GM18909 (cell line): ENCODE measurements at regions not wholly inside any gene's neighbourhood (a gene's known extent, or its start where the extent isn't known, plus 50 kb on each side); places are given as distances from the start of the nearest gene placed in this dataset.

Experiments
- ATAC-seq: cut with Tn5 transposase; IDR thresholded peaks from one replicate; pipeline ENCODE4 v1.9.1; 2021; ENCODE audit warnings: mild to moderate bottlenecking; ENCODE audit not compliant: unreplicated experiment, poor library complexity

DNA sequence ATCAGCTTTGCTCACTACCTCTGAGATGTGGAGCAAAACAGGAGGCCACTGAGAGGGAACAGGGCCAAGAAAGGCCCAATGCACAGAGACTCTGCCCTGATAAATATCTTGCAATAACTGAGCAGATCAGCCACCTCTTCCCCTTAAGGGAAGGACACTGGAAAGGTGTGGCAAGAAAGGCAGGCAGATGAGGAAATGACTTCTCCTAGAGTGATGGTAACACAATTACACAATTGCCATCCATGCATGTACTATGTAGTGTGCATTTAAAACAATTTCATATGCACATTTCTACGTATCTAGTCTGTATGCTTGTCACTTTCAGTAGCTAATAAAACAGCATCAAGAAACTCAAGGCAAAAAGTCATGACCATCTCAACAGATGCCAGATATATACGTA lies 322.5 kb downstream of the DRD1 start:
- ATAC-seq = no peak

DNA sequence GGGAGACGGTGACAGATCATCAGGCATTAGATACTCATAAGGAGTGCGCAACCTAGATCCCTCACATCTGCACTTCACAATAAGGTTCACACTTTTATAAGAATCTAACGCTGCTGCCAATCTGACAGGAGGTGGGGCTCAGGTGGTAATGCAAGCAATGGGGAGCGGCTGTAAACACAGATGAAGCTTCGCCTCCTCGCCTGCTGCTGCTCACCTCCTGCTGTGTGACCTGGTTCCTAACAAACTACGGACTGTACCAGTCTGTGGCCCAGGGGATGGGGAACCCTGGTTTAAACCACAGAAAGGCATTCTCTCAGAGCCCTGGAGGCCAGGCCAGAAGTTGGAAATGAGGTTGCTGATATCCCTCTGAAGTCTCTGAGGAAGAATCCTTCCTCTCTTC lies 323.6 kb downstream of the DRD1 start:
- ATAC-seq = no peak

DNA sequence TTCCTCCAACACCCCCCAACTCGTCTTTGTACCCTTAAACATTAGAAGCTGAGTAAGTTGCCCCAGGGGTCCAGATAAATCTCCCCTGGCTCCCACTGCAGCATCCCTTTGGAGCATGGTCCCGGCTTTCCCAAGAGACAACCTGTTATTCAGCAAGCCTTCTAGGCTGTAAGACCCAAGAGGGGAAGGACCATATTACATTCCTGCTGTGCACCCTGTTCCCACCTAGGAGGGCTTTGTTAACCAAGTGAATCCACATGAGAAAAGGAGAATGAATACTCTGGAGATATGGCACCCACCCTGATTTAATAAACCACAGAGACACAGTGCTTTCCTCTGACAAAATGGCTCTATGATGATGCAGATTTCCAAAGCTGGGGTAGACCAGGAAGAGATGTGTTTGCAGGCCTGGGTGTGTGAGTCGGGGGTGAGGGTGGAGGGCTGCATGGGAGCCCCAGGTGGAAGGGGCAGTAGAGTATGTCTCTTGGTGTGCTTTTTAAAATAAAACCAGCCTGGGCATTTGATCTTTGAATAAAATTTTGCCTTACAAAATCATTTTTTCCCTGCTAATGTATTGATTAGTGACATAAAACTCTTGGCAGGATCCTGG lies 325.2 kb downstream of the DRD1 start:
- ATAC-seq = no peak

DNA sequence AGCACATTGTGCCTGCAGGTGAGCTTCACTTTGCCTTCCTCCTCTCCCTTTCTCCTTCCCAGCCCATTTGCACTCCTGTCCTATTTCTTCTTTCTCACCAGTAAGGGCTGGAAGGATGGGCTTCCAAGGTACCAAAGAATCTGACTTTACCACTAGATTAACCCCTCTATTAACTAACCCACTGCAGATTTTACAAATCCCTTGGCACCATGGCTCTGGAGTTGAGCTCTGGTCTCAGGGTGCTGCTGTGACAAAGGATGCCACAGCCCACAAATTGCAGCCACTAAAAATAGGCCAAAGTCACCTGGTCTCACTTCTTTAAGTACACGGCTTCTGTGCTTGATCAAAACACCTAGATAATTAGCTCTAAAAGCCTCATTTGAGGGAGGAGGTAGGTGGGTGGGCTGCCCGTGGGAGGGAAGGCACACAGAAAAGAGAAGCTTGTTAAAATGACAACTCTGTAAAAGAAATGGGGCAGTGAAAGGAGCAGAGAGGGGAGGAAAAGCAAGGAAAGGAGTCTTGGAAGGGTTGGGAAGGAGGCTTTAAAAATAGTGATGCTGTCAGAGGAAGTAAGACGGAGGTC lies 327.4 kb downstream of the DRD1 start:
- no peak for ATAC-seq

DNA sequence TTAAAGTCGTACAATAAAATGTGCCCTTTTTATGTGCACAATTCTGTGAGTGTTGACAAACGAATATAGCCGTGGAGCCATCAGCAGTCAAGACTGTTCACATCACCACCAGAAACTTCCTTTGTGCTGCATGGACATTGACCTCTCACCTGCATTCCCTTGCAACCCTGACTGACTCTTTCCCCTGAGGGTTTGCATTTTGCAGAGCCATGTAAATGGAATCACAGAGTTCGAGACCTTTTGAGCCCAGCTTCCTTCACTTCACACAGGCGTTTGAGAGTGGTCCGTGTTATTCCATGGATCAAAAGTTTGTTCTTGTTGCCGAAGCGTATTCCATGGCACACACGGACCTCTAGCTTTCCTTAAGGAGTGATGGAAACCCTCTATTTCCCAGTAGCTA lies 328.2 kb downstream of the DRD1 start:
- ATAC-seq = no peak

DNA sequence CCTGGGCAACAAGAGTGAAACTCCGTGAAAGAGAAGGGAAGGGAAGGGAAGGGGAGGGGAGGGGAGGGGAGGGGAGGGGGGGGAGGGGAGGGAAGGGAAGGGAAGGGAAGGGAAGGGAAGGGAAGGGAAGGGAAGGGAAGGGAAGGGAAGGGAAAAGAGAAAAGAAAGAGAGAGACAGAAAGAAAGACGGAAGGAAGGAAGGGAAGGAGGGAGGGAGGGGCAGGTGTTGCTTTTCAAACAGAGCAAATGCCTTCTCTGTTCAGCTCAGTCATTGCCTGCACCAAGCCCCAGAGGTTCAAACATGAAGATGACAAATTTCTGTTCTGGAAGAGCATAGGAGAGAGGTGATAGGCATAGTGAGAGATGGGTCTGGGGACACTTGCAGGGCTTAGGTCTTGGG lies 330.0 kb downstream of the DRD1 start:
- no peak for ATAC-seq

DNA sequence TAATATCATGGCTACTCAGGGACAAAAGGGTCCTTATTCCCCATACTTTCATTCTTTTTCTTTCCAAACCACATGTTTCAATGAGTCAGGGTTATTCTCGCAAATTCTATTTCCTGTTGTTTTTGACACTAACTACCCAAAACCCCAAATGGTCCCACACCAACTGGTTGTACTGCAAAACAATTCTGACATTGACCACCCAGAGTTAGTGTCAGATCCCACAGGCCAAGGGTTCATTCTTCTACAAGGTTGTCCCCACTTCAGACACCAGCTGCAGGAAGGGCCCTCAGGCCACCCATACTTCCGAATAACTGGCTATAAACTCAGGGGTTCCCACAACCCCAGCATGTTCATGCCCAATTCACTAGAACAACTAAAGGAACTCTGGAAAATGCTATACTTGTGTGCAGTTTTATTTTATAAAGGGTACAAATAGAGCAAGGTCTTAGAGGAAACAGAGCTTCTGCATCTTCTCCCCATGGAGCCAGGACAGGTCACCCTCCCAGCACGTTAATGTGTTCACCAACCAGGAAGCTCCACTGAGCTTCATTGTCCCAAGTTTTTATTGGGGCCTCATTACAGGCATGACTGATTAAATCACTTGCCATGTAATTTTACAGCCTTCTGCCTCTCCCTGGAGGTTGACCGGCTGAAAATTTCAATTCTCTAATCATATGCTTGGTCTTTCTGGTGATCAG lies 334.8 kb downstream of the DRD1 start:
- ATAC-seq = no peak

DNA sequence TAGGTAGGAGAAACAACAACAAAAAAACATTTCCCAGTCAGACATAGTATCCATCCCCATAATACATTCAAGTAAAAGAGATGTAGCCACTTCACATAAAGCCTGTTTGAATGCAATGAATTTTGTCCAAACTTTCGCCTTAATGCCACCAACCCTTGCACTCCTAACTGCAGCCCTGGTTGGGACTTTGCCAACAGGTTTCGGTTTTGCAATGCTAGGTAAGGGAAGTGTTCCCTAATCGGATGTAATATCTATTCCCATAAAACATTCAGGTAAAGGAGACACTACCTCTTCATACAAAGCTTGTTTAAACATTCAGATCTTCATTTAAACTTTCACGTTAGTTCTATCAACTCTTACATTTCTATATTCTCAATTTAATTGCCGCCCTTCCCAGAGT lies 336.1 kb downstream of the DRD1 start:
- ATAC-seq = no peak

DNA sequence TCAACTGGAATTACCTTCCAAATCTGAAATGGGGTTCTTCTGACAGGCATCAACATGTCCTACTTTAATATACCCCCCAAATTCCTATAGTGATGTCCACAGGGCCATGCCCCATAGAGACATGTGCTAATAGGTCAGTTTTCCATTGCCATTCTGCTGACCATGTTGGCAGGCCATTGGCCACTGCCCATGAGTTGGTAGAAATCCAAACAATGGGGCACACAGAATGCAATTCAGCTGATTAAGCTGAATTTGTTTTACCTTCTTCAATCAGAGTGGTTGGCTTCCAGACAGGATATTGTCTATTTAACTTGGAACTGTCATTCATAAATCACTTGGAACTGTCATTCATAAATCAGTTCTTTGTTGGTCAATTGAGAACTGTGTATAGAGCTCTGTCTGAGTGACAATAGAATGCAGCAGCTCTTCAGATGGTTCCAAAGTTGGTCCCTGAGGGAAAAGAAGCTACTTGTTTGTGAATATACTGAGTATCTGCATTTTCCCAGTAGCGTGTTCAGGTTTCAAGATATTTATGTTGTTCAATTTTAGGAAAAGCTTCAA lies 336.9 kb downstream of the DRD1 start:
- no peak for ATAC-seq

DNA sequence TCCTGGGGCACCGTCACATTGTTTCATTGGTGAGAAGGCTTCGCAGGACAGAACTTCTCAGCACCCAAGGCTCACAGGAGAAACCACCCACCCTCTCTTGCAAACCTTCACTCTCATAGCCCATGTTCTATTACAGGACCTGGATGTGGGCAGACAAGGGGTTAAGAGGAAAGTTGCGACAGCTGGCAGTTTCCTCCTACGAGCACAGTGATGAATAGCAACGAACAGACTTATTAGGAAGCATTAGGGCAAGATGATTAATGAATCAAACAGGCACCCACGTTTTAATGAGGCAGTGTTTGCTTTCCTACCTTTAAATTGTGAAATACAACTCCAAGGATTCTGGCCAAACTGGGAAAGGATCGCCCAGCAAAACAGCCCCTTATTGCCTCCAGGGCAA lies 339.3 kb downstream of the DRD1 start:
- no peak for ATAC-seq

DNA sequence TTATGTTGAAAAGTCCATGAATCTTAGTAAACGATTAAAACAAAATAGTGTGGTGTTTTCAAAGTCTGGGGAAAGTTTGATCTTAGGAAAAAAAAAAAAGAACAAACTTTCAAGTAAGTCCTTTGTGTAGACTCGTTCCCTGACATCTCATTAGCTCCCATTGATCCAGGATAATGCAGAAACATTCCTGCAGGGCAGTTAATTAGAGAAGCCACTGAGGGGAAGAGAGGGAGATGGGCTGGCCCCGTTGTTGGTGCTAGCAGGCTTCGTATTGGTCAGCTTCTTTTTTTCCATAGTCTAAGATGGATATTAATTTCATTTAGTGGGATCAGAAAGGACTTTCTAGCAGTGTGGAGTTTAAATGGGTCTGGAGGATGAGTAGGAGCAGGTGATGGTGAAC lies 340.2 kb downstream of the DRD1 start:
- no peak for ATAC-seq

DNA sequence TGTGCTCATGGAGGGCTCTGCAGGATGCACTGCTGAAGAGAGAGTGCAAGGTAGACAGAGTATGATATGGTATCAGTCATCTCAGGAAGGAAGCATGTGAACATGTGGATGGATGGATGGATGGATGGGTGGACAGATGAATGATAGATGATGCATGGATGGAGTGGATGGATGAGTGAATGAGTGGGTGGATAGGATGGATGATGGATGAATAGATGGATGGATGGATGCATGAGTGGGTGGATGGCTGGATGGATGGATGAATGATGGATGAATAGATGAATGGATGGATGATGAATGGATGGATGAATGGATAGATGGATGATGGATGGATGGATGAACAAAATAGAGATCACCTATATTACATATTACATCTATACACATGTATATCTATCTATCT lies 341.3 kb downstream of the DRD1 start:
- no peak for ATAC-seq

DNA sequence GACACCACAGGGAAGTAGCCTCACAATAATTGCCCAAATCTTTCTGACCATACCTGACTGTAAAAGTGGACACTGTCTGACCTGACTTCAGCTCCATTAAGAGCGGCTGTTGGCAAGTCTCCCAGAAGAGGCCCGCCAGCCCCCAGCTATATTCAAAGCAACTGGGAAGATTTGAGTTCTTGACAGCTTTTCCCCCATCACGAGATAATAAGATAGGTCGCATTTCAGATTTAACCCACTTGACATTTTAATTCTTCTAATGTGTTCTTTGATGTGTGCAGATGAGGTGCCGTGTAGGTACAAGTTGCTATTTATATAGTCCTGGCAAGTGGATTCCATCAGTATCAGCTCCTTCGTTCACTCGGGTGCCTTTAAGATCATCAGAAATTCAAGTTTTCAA lies 345.7 kb downstream of the DRD1 start:
- ATAC-seq = no peak

DNA sequence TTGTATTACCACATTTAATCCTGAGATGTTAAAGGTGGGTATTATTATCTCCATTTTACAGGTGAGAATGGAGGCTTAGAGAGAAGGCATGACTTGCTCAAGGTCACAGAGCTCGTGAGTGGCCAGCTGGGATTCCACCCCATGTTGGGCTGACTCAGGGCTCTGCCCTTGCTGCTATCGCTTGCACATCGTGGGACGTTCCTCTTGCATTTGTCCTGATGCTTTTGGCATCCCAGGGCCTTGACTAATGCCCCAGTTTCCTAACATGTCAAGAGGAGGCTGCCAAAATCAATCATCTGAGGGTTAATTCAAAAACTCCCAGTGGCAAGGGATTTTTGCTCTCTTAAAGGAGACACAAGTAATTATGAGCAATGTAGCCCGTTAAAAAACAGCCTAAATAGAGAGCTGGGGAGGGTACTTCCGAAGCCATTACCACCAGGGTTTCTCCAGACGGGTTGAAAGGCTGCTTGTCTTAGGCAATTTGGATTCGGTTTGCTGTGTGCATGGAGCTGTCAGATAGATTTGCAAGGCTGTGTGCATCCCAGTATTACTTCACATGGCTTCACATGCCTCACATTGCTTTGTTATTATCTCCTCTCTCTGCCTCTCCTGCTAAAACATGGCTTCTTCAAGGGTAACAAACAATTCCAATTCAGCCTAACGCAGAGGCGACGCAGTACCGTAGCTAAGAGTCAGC lies 347.4 kb downstream of the DRD1 start:
- ATAC-seq = no peak

DNA sequence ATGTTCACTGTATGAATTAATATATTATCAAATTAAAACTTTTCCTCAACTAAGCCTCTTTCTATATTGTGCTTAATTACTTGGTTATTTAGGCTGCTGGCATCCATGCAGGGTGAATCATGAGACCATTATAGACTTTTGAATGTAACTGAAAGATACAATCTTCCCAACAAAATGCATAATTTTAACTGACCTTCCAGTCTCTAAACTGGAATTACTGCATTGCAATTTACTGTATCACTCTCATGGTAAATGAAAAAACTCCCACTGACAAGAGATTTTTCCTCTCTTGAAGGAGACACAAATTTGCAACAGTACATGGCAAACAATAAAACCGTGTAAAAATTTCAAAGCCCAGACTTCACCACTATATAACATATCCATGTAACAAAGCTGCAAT lies 349.5 kb downstream of the DRD1 start:
- ATAC-seq = no peak

DNA sequence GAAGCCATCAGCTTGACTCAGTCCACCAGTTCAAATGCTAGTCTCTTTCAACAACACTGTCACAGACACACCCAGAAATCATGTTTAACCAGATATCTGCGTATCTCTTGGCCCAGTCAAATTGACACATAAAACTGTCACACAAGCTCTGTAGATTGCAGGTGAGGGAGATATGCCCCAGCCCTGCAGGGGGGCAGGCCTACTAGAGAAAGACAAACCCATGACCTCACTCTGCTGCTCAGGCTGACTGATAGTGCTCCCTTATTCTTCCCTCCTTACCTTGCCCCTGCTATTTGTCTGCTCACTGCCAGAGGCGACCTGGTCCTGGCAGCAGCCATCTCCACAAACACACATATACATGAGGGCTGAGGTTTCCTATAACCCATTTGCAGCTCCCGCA lies 351.3 kb downstream of the DRD1 start:
- ATAC-seq = no peak

DNA sequence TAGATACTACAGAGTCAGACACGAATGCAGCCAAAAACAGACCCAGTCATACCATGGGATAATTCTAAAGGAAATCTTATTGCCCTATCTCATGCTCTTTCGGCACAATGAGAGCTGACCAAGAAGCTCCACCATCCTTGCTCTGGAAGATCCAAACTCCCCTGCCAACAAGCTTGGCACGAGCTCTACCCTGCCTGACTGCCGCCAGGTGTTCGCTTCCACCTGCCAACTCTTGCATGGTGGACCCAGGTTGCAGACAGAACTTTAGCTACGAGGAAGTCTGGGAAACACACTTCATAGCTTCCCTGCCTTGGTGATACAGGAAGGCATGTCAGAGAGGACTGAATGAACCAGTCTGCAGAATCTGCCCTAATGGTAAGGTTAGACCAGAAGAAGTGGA lies 355.0 kb downstream of the DRD1 start:
- ATAC-seq = no peak

DNA sequence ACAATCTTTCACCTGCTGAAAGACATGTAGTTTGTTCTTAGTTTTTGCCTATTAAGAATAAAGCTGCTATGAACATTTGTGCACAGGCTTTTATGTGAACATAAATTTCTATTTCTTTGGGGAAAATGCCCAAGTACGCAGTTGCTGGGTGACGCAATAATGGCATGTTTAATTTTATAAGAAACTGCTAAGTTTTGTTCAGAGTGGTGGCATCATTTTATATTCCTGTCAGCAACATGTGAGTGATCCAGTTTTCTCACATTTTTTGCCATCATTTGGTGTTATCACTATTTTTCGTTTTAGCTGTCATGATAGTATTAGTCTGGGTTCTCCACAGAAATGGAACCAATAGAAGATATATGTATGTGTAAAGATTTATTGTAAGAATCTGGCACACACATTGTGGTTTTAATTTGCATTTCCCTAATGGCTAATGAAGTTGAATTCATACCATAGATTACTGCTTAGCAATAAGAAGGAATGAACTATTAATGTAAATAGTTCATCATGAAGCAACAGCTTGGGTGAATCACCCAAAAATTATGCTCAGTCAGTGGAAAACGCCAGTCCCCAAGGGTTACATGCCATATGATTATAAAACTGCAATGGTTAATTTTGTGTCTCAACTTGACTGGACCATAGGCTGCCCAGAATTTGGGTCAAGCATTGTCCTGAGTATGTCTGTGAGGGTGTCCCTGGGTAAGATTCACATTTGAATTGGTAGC lies 358.6 kb downstream of the MSX2 start:
- no peak for ATAC-seq

DNA sequence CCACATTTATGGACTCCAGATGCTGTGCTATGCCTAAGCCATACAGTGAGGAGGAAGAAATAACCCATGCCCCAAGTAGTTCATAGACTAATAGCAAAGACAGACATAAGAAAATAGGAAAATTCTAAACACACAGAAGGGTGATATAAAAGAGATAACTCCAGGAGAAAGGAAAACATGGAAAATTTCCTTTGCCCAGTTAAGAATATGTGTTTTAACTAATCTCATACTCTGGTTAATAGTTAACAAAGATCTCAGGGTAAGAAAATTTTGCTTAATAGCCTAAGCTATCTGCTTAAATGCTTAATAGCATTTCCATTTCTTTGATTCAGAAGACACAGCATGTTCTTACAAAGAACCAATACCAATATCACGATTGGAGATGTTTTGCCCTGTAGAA lies 358.0 kb downstream of the MSX2 start:
- no peak for ATAC-seq

DNA sequence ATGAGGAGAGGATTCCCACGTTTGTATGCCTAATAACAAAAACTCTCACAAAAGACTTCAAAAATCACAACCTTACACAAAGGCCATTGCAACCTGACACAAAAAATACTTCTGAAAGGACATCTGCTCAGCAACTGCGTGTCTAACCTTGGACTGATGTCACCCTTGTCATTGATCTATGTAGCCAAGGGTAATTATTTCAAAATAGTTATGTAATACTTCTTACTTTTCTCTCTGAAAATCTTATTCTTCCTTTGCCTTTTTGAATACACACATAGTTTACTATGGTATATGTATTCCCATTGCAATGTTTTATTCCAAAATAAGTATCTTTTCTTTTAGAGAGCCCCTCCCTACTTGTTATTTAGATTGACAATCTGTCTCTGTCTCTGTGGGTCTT lies 355.3 kb downstream of the MSX2 start:
- no peak for ATAC-seq

DNA sequence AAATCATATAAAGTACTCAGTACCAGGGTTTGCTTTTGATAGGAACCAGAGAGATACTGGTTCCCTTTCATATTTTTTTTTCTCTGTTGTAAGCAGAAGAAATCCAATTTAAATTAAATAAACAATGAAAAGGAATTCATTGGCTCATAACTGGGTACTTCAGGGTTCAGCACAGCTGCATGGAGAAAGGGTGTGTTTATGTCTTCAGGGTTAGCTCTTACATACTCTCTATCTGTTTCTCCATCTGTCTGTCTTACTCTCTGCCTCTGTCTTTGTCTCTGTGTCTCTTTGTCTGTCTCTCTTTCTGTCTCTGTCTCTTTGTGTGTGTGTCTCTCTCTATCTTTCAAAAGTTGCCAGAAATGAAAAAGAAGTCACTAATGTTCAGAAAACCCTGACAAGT lies 345.9 kb downstream of the MSX2 start:
- ATAC-seq = no peak
